CD4-positive, alpha-beta T cell (primary cell): ENCODE measurements at regions not wholly inside any gene's neighbourhood (a gene's known extent, or its start where the extent isn't known, plus 50 kb on each side); places are given as distances from the start of the nearest gene placed in this dataset.

Source experiments
- ATAC-seq: fragments of 200-7000 bp; cut with Tn5 transposase; one replicate; pipeline ENCODE4 v1.10.0; 2022; ENCODE audit warnings: mild to moderate bottlenecking; ENCODE audit not compliant: poor library complexity
- CTCF ChIA-PET: fragments of 350-600 bp; sonication (Branson Sonifier 250); formaldehyde crosslinking; loops from one replicate; lab custom pipeline; 2021; ENCODE audit warnings: antibody characterized with exemption, inconsistent platforms; lab: Charles Lee
- POLR2A ChIA-PET: fragments of 350-600 bp; sonication (Branson Sonifier 250); formaldehyde crosslinking; loops from one replicate; lab custom pipeline; 2021; ENCODE audit warnings: antibody characterized with exemption, inconsistent platforms; lab: Charles Lee
- DNase-seq, 14 experiments: peaks; one replicate each; pipeline ENCODE4 v3.0.0-alpha.2; 2013 to 2020; ENCODE audit warnings: mixed read lengths in 2 of 14
- H3K27ac ChIP-seq, 2 donors: one replicate each; pipeline versions ENCODE4 v1.5.1 to v1.7.0; 2013; ENCODE audit warnings: low read length in 2 of 2, low read depth in 1 of 2, mild to moderate bottlenecking in 1 of 2
- H3K27me3 ChIP-seq, 2 experiments: 1 replicate in 1 of 2; 2 replicates in 1 of 2; pipeline versions ENCODE4 v1.6.1 to v1.7.0; 2013; ENCODE audit warnings: low read length in 2 of 2, control low read depth in 1 of 2, mild to moderate bottlenecking in 1 of 2, moderate library complexity in 1 of 2; ENCODE audit not compliant: insufficient read depth in 2 of 2, control insufficient read depth in 1 of 2
- H3K36me3 ChIP-seq: one replicate; pipeline ENCODE4 v1.6.1; 2013; ENCODE audit warnings: low read length, control low read depth; ENCODE audit not compliant: insufficient read depth
- H3K4me1 ChIP-seq: one replicate; pipeline ENCODE4 v1.6.1; 2013; ENCODE audit warnings: low read length, control low read depth; ENCODE audit not compliant: insufficient read depth
- H3K4me3 ChIP-seq: one replicate; pipeline ENCODE4 v1.5.1; 2013; ENCODE audit warnings: mild to moderate bottlenecking, low read length, moderate library complexity
- H3K9me3 ChIP-seq, 2 experiments: 1 replicate in 1 of 2; 2 replicates in 1 of 2; pipeline versions ENCODE4 v1.6.1 to v1.7.0; 2013; ENCODE audit warnings: low read length in 2 of 2, mild to moderate bottlenecking in 2 of 2, control low read depth in 1 of 2, moderate library complexity in 1 of 2; ENCODE audit not compliant: control insufficient read depth in 1 of 2, insufficient read depth in 1 of 2
- H3K27ac Mint-ChIP-seq: one replicate; pipeline ENCODE4 v1.8.0; 2020; ENCODE audit warnings: mixed read lengths
- H3K27me3 Mint-ChIP-seq: one replicate; pipeline ENCODE4 v1.8.0; 2021; ENCODE audit warnings: mixed read lengths
- H3K36me3 Mint-ChIP-seq: one replicate; pipeline ENCODE4 v1.8.0; 2021; ENCODE audit warnings: low read depth, mixed read lengths
- H3K4me1 Mint-ChIP-seq: one replicate; pipeline ENCODE4 v1.8.0; 2021; ENCODE audit warnings: low read depth, mixed read lengths
- H3K4me3 Mint-ChIP-seq: one replicate; pipeline ENCODE4 v1.8.0; 2020; ENCODE audit warnings: mild to moderate bottlenecking, mixed read lengths
- H3K9me3 Mint-ChIP-seq: one replicate; pipeline ENCODE4 v1.8.0; 2020; ENCODE audit warnings: mixed read lengths
- intact Hi-C, 2 experiments: fragments of 100-400 bp; cut with DNase I in 1 of 2; cut with micrococcal nuclease in 1 of 2; formaldehyde crosslinking; loops; one replicate each; pipeline versions ENCODE4 v1.15.1 to v1.9.0; 2023 to 2025; cut with DNase I, micrococcal nuclease
- TF ChIP-seq, protein P1 (sequence below): fragments of 200-600 bp; IDR thresholded peaks from one replicate; pipeline ENCODE4 v1.8.0; 2022; ENCODE audit warnings: antibody characterized with exemption, mild to moderate bottlenecking

DNA sequence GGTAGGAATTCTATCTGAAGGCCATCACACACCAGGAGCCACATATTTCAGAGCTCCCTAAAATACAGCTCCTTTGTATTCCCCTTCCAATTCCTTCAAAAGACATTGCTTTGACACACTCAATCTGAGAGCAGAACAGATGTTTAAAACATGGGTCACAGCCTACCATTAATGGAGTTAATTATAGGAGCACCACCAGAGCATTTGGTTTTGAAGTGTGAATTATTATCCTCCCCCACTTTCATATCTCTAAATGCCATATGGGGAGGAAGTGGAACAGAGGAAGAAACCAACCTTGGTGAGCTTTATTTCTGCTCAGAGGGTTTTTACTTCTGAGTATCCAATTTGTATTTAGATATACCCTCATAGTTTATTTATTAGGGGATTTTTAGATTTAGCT, 50.7 kb upstream of the TNFRSF21 start:
- TF ChIP-seq, protein P1, sequence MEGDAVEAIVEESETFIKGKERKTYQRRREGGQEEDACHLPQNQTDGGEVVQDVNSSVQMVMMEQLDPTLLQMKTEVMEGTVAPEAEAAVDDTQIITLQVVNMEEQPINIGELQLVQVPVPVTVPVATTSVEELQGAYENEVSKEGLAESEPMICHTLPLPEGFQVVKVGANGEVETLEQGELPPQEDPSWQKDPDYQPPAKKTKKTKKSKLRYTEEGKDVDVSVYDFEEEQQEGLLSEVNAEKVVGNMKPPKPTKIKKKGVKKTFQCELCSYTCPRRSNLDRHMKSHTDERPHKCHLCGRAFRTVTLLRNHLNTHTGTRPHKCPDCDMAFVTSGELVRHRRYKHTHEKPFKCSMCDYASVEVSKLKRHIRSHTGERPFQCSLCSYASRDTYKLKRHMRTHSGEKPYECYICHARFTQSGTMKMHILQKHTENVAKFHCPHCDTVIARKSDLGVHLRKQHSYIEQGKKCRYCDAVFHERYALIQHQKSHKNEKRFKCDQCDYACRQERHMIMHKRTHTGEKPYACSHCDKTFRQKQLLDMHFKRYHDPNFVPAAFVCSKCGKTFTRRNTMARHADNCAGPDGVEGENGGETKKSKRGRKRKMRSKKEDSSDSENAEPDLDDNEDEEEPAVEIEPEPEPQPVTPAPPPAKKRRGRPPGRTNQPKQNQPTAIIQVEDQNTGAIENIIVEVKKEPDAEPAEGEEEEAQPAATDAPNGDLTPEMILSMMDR = no peak
- H3K27ac ChIP-seq = no peak overlapping the region
- no peak overlapping the region for H3K4me3 ChIP-seq
- DNase-seq (no peak), ATAC-seq (no peak)
- Mint-ChIP-seq H3K9me3 (no peaks in the 10 kb centered on the region), H3K4me1 (no peaks in the 10 kb centered on the region), H3K27me3 (peaks cover 24% of the 10 kb centered on the region), H3K36me3 (no peaks in the 10 kb centered on the region), H3K27ac (no peak overlapping the region), H3K4me3 (no peak overlapping the region)
- ChIA-PET POLR2A (no interaction called here), CTCF (no interaction called here)
- intact Hi-C loops = no loop called here
- H3K4me1 ChIP-seq = no peaks in the 10 kb centered on the region
- H3K36me3 ChIP-seq = no peaks in the 10 kb centered on the region
- no peaks in the 10 kb centered on the region for H3K9me3 ChIP-seq
- H3K27me3 ChIP-seq = peaks cover 0 to 6% of the 10 kb centered on the region in 2 experiments

DNA sequence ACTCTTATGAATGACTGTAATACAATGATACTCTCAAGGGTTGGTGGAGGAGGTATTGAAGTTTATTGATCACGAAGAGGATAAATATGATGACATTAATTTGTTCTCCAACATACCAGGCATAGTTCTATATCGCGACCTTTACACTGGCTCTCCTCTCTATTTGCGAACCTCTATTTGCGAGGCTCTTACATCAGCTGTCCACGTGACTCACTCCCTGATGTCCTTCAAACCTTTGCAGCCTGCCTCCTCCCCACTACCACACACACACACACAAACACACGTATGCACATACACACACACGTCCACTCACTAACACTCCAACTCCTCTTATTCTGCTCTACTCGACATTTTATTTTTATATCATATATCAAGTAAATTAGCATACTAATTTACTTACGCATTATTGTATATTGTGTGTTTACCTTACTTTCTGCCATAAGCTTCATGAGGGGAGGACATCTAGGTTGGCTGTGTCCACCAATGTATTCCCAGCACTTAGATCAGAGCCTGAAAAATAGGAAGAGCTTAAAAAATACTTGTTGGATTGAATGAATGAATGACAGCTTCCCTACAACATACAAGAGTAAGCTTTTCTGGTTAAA, 53.3 kb upstream of the TNFRSF21 start:
- H3K36me3 Mint-ChIP-seq = no peaks in the 10 kb centered on the region
- H3K4me3 Mint-ChIP-seq = no peak overlapping the region
- Histone ChIP-seq H3K9me3 (no peaks in the 10 kb centered on the region), H3K4me3 (no peak overlapping the region), H3K27me3 (peaks cover 0 to 3% of the 10 kb centered on the region in 2 experiments), H3K27ac (no peak overlapping the region), H3K36me3 (no peaks in the 10 kb centered on the region), H3K4me1 (no peaks in the 10 kb centered on the region)
- H3K27ac Mint-ChIP-seq = no peak overlapping the region
- DNase-seq (no peak), ATAC-seq (no peak)
- TF ChIP-seq, protein P1 = no peak
- CTCF ChIA-PET = no interaction called here
- POLR2A ChIA-PET = interaction anchor here (0.6 kb wide), 1 partner anchor 998 kb away, joined by 3 read pairs; no protein-coding TSS in a partner anchor
- H3K4me1 Mint-ChIP-seq = no peaks in the 10 kb centered on the region
- intact Hi-C loops = no loop called here
- no peaks in the 10 kb centered on the region for H3K9me3 Mint-ChIP-seq
- H3K27me3 Mint-ChIP-seq = peaks cover 12% of the 10 kb centered on the region

DNA sequence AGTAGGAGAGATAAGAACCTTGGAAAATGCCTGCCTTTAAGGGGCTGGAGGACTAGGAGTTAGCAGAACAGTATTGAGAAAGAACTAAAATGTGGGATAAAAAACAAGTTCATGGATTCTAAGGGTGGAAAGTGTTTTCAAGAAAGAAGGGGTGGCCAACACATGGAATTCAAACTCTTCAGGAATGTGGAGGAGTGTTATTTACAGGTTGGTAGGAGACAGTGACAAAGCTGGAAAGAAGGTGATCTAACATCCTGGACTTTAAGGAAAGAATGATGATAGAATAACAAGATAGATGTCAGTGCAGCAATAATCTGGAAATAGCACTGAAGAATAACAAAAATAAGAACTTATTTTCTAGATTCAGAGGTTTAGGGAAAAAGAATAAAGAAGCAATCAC, 54.0 kb upstream of the TNFRSF21 start:
- H3K27me3 Mint-ChIP-seq = peaks cover 4% of the 10 kb centered on the region
- ChIA-PET CTCF (no interaction called here), POLR2A (no interaction called here)
- Histone ChIP-seq H3K4me1 (no peaks in the 10 kb centered on the region), H3K9me3 (no peaks in the 10 kb centered on the region), H3K4me3 (no peak overlapping the region), H3K27me3 (peaks cover 0 to 3% of the 10 kb centered on the region in 2 experiments), H3K27ac (no peak overlapping the region), H3K36me3 (no peaks in the 10 kb centered on the region)
- no peaks in the 10 kb centered on the region for H3K36me3 Mint-ChIP-seq
- H3K27ac Mint-ChIP-seq = no peak overlapping the region
- intact Hi-C loops = no loop called here
- ATAC-seq = no peak
- H3K9me3 Mint-ChIP-seq = no peaks in the 10 kb centered on the region
- no peak for DNase-seq
- TF ChIP-seq, protein P1 = no peak
- no peak overlapping the region for H3K4me3 Mint-ChIP-seq
- H3K4me1 Mint-ChIP-seq = no peaks in the 10 kb centered on the region
